ENCODE measurements at regions not wholly inside any gene's neighbourhood (a gene's known extent, or its start where the extent isn't known, plus 50 kb on each side); places are given as distances from the start of the nearest gene placed in this dataset.

DNA sequence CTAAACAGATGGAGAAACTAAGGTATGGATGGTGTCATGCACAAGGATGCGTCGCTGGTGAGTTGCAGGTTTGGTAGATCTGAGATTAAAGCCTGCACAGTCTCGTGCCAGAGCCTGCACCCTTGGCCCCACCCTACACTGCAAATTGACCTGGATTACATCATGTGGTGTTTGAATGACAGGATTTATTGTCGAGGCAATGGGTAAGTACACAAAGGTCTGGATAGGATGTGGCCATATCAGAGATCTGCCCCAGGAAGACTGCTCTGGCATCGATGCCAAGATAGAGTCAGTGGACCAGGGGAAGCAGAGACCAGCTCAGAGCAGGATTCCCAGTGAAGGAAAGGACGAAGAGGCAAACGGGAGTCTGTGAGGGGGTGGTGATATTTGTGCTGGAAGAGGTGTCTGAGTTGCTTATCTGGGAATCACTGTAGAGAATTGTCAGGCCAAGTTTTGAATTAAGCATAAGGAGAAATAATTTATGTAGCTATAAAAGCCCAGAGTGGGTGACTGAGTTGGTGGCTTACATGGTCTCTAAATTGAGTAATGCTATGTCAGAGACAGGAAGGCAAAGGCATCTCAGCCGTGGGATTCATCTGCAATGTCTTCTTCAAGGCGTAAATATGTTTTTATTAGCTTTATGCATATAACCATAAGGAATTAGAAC is 499.6 kb upstream of the B3GAT1 start:
- TF ChIP-seq, protein P1, sequence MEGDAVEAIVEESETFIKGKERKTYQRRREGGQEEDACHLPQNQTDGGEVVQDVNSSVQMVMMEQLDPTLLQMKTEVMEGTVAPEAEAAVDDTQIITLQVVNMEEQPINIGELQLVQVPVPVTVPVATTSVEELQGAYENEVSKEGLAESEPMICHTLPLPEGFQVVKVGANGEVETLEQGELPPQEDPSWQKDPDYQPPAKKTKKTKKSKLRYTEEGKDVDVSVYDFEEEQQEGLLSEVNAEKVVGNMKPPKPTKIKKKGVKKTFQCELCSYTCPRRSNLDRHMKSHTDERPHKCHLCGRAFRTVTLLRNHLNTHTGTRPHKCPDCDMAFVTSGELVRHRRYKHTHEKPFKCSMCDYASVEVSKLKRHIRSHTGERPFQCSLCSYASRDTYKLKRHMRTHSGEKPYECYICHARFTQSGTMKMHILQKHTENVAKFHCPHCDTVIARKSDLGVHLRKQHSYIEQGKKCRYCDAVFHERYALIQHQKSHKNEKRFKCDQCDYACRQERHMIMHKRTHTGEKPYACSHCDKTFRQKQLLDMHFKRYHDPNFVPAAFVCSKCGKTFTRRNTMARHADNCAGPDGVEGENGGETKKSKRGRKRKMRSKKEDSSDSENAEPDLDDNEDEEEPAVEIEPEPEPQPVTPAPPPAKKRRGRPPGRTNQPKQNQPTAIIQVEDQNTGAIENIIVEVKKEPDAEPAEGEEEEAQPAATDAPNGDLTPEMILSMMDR (IDR thresholded peaks at IDR 0.05): no peak
- TF ChIP-seq EP300 (IDR thresholded peaks at IDR 0.05) (no peak), POLR2AphosphoS5 (IDR thresholded peaks at IDR 0.05) (no peak), POLR2A (IDR thresholded peaks at IDR 0.05) (no peak)
- no peaks in the 10 kb centered on the region for H3K9me3 ChIP-seq
- DNase-seq: no peak
- no peak overlapping the region for H3K27ac ChIP-seq
- H3K4me3 ChIP-seq: no peak overlapping the region
- WGBS, 2 donors: 72 to 80% methylated on average over 9 of the region's 9 CpGs
- no peaks in the 10 kb centered on the region for H3K4me1 ChIP-seq
- H3K36me3 ChIP-seq: no peaks in the 10 kb centered on the region
- no peaks in the 10 kb centered on the region for H3K27me3 ChIP-seq
- no peak for ATAC-seq (ENCODE audit: low FRiP score in 2 of 2)

DNA sequence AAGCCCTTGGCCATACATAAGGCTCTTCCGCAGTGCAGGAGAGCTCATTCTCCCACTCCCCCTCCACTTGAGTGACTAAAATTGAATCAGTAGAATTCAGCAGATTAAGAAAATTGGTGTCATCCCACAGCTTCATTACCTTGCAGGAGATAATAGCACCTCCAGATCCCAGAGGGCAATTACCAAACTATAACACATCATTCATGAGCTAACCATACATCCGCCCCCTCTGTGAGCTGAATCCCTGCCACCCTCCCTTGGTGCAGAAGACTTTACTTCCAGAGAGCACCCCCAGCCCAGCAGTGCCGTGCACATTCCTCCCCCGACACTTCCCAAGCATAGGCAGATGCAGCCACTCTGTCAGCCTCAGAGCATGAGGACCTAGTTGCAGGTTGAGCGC is 496.5 kb upstream of the B3GAT1 start:
- Histone ChIP-seq H3K4me3 (no peak overlapping the region), H3K27ac (no peak overlapping the region), H3K27me3 (no peaks in the 10 kb centered on the region), H3K9me3 (no peaks in the 10 kb centered on the region), H3K4me1 (peaks cover 0 to 3% (median 1%) of the 10 kb centered on the region in 4 donors), H3K36me3 (no peaks in the 10 kb centered on the region)
- ATAC-seq (ENCODE audit: low FRiP score in 2 of 2) (no peak), DNase-seq (no peak)
- TF ChIP-seq, protein P1 (IDR thresholded peaks at IDR 0.05): no peak
- no peak for TF ChIP-seq POLR2AphosphoS5 (IDR thresholded peaks at IDR 0.05)
- TF ChIP-seq POLR2A (IDR thresholded peaks at IDR 0.05): no peak
- no peak for TF ChIP-seq EP300 (IDR thresholded peaks at IDR 0.05)
- 83 to 91% methylated on average over 5 of the region's 5 CpGs for WGBS, 2 donors

DNA sequence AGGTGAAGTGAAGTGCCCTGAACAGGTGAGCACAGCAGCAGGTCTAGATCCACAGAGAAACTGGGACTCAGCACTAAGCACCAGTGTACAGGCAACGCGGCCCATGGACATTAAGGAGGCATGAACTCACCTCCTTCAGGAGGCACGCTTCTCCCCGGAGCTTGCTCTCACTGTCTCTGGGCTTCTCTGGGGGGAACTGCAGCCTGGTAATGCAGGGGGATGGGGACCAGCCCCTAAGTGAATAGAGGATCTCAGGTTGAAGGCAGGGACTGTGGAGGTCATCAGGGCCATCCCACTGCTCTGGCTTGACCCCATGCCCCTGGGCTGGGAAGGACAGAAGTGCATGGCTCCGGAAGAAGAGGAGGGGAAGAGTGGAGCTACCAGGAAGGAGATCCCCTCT is 495.6 kb upstream of the B3GAT1 start:
- DNase-seq (no peak), ATAC-seq (ENCODE audit: low FRiP score in 2 of 2) (no peak)
- TF ChIP-seq, protein P1 (IDR thresholded peaks at IDR 0.05): no peak
- TF ChIP-seq POLR2A (IDR thresholded peaks at IDR 0.05) (no peak), EP300 (IDR thresholded peaks at IDR 0.05) (no peak), POLR2AphosphoS5 (IDR thresholded peaks at IDR 0.05) (no peak)
- WGBS, 2 donors: 75 to 79% methylated on average over 2 to 5 of the region's 5 CpGs
- H3K27ac ChIP-seq: no peak overlapping the region
- no peaks in the 10 kb centered on the region for H3K27me3 ChIP-seq
- H3K4me1 ChIP-seq: peaks cover 0 to 3% (median 1%) of the 10 kb centered on the region in 4 donors
- H3K36me3 ChIP-seq: no peaks in the 10 kb centered on the region
- no peak overlapping the region for H3K4me3 ChIP-seq
- H3K9me3 ChIP-seq: no peaks in the 10 kb centered on the region

DNA sequence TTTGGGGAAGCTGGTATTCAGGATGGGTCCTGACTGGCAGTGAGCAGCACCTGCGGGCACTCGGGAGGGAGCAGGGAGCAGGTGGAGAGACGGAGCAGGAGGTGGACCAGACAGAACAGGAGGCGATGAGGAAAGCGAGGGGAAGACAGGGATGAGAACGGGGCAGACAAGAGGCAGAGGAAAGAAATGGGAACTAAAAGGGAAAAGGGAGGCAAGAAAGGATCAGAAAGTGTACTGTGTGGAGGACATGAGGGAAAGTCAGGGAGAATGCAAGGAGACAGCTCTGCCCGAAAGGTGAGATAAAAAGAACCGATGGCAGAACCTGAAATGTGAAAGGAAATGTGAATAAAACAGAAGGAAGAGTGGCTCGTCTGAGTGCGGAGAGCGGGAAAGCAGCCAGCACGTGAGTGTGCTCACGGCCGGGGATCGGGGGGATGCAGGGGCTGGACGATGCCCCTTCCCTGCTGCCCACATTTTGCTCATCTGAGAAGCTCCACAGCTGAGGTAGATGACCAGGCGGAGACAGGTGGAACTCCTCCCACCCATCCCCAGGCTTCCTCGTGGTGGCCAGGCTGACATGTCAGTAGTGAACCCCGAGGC is 494.4 kb upstream of the B3GAT1 start:
- ATAC-seq (ENCODE audit: low FRiP score in 2 of 2): no peak
- no peak for DNase-seq
- 75 to 77% methylated on average over 17 to 19 of the region's 19 CpGs for WGBS, 2 donors
- H3K36me3 ChIP-seq: no peaks in the 10 kb centered on the region
- no peaks in the 10 kb centered on the region for H3K9me3 ChIP-seq
- no peak overlapping the region for H3K27ac ChIP-seq
- H3K4me1 ChIP-seq: peaks cover 0 to 3% (median 1%) of the 10 kb centered on the region in 4 donors
- H3K27me3 ChIP-seq: no peaks in the 10 kb centered on the region
- TF ChIP-seq, protein P1 (IDR thresholded peaks at IDR 0.05): no peak
- TF ChIP-seq POLR2AphosphoS5 (IDR thresholded peaks at IDR 0.05) (no peak), POLR2A (IDR thresholded peaks at IDR 0.05) (no peak), EP300 (IDR thresholded peaks at IDR 0.05) (no peak)
- no peak overlapping the region for H3K4me3 ChIP-seq

DNA sequence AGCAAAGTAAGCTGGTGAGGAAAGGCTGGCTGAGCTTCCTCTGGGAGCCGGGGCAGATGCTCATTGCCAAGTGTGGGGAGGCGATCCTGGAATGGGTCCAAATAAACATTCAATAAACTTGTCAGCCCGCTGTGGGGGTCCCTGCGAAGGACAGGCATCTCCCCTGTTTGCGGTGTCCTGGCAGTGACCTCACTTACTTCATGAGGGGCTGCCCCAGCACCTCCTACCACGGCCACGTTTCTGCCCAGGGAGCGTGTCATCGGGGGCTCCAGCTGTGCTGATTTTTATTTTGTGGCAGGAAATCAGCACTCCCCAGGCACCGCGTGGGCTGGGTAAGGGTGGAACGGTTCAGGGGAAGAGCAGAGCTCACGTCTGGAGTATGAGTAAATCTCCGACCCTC is 493.9 kb upstream of the B3GAT1 start:
- no peak overlapping the region for H3K27ac ChIP-seq
- TF ChIP-seq POLR2AphosphoS5 (IDR thresholded peaks at IDR 0.05) (no peak), POLR2A (IDR thresholded peaks at IDR 0.05) (no peak), EP300 (IDR thresholded peaks at IDR 0.05) (no peak)
- TF ChIP-seq, protein P1 (IDR thresholded peaks at IDR 0.05): no peak
- peaks cover 0 to 3% (median 1%) of the 10 kb centered on the region in 4 donors for H3K4me1 ChIP-seq
- H3K9me3 ChIP-seq: no peaks in the 10 kb centered on the region
- 53 to 66% methylated on average over 11 to 14 of the region's 14 CpGs for WGBS, 2 donors
- ATAC-seq (ENCODE audit: low FRiP score in 2 of 2) (peak in 1 of 2 donors; percentile 70), DNase-seq (no peak)
- no peaks in the 10 kb centered on the region for H3K36me3 ChIP-seq
- no peak overlapping the region for H3K4me3 ChIP-seq
- H3K27me3 ChIP-seq: no peaks in the 10 kb centered on the region
